ENCODE measurements at regions not wholly inside any gene's neighbourhood (a gene's known extent, or its start where the extent isn't known, plus 50 kb on each side); places are given as distances from the start of the nearest gene placed in this dataset.
"Not testable (repeated sequence)": the region's sequence is repeated elsewhere in the genome, so short reads cannot be mapped to it uniquely, and the experiment has no call there.

- DNase-seq = no peak
These were observed 166.1 kb upstream of the RPL34 start for GRCh38 chr4:108454227-108454626.

- DNase-seq = no peak
These were observed 167.0 kb upstream of the RPL34 start for GRCh38 chr4:108453366-108453765.

GRCh38 chr4:108450236-108450898, 170.0 kb upstream of the RPL34 start:
- DNase-seq = no peak

- no peak for DNase-seq
These were observed 171.2 kb upstream of the RPL34 start for GRCh38 chr4:108449129-108449528.

GRCh38 chr4:108446556-108446955, 173.8 kb upstream of the RPL34 start:
- no peak for DNase-seq

GRCh38 chr4:108445716-108446115, 174.7 kb upstream of the RPL34 start:
- no peak for DNase-seq

- no peak for DNase-seq
These were observed 176.8 kb upstream of the RPL34 start for GRCh38 chr4:108443585-108443984.

GRCh38 chr4:108433832-108434231, 186.5 kb upstream of the RPL34 start:
- DNase-seq = peak in 2 of 5 experiments; percentile 52 to 68

GRCh38 chr4:108433394-108433793, 187.0 kb upstream of the RPL34 start:
- peak in 1 of 5 experiments; percentile 15 for DNase-seq

- no peak for DNase-seq
These were observed 188.0 kb upstream of the RPL34 start for GRCh38 chr4:108432418-108432817.

GRCh38 chr4:108431986-108432385, 188.4 kb upstream of the RPL34 start:
- DNase-seq = no peak

- DNase-seq = no peak
These were observed 189.5 kb upstream of the RPL34 start for GRCh38 chr4:108430921-108431320.

- no peak for DNase-seq
These were observed 190.7 kb upstream of the RPL34 start for GRCh38 chr4:108429662-108430061.

GRCh38 chr4:108428923-108429322, 191.5 kb upstream of the RPL34 start:
- no peak for DNase-seq

GRCh38 chr4:108427946-108428485, 192.4 kb upstream of the RPL34 start:
- no peak for DNase-seq

- DNase-seq = peak in 1 of 5 experiments; percentile 46
These were observed 193.9 kb upstream of the RPL34 start for GRCh38 chr4:108426493-108426892.

- peak in 1 of 5 experiments; percentile 39 for DNase-seq
These were observed 194.4 kb upstream of the RPL34 start for GRCh38 chr4:108425988-108426387.

- no peak for DNase-seq
These were observed 202.5 kb upstream of the RPL34 start for GRCh38 chr4:108417923-108418322.

- DNase-seq = no peak
These were observed 203.5 kb upstream of the RPL34 start for GRCh38 chr4:108416831-108417230.

GRCh38 chr4:108415389-108415788, 205.0 kb upstream of the RPL34 start:
- no peak for DNase-seq

GRCh38 chr4:108411836-108412235, 208.5 kb upstream of the RPL34 start:
- no peak for DNase-seq

- not testable (repeated sequence) for DNase-seq
These were observed 210.7 kb upstream of the RPL34 start for GRCh38 chr4:108409691-108410090.

- DNase-seq = no peak
These were observed 214.8 kb upstream of the RPL34 start for GRCh38 chr4:108405586-108405985.

GRCh38 chr4:108400309-108400708, 220.1 kb upstream of the RPL34 start:
- DNase-seq = no peak

Measured in T-helper 2 cell (primary cell).